NT2/D1 (cell line): ENCODE measurements at regions not wholly inside any gene's neighbourhood (a gene's known extent, or its start where the extent isn't known, plus 50 kb on each side); places are given as distances from the start of the nearest gene placed in this dataset.

ENCODE experiments used
- YY1 ChIP-seq: IDR thresholded peaks from 2 replicates; pipeline ENCODE4 v1.6.1; 2011; ENCODE audit not compliant: insufficient read length, insufficient read depth
- ZNF274 ChIP-seq: IDR thresholded peaks from 2 replicates; pipeline ENCODE4 v1.6.1; 2011; ENCODE audit warnings: mild to moderate bottlenecking, low read depth, low read length

GRCh38 chr9:115291841-115292240 is 173.9 kb upstream of the TNC start:
- TF ChIP-seq ZNF274 (no peak), YY1 (no peak)
